HFFc6 (cell line): ENCODE measurements at regions not wholly inside any gene's neighbourhood (a gene's known extent, or its start where the extent isn't known, plus 50 kb on each side); places are given as distances from the start of the nearest gene placed in this dataset.

ENCODE experiments used
- DNase-seq: peaks from one replicate; pipeline ENCODE4 v3.0.0-alpha.2; 2018
- H3K27ac Mint-ChIP-seq: 2 replicates; pipeline ENCODE4 v1.8.0; 2020; ENCODE audit warnings: mild to moderate bottlenecking, mixed read lengths
- H3K27me3 Mint-ChIP-seq: 2 replicates; pipeline ENCODE4 v1.8.0; 2021; ENCODE audit warnings: mild to moderate bottlenecking, moderate library complexity, mixed read lengths; ENCODE audit not compliant: insufficient read depth
- H3K36me3 Mint-ChIP-seq: 2 replicates; pipeline ENCODE4 v1.8.0; 2021; ENCODE audit warnings: low read depth, mixed read lengths
- H3K4me1 Mint-ChIP-seq: 2 replicates; pipeline ENCODE4 v1.8.0; 2020; ENCODE audit warnings: low read depth, mixed read lengths
- H3K4me3 Mint-ChIP-seq: 2 replicates; pipeline ENCODE4 v1.8.0; 2020; ENCODE audit warnings: mild to moderate bottlenecking, moderate library complexity, mixed read lengths
- H3K9me3 Mint-ChIP-seq: 2 replicates; pipeline ENCODE4 v1.8.0; 2020; ENCODE audit warnings: mild to moderate bottlenecking, mixed read lengths
- CTCF ChIP-seq: fragments of 200-600 bp; sonication (generic); IDR thresholded peaks from 2 replicates; pipeline ENCODE4 v1.5.0; 2021; ENCODE audit warnings: antibody characterized with exemption, mild to moderate bottlenecking

DNA sequence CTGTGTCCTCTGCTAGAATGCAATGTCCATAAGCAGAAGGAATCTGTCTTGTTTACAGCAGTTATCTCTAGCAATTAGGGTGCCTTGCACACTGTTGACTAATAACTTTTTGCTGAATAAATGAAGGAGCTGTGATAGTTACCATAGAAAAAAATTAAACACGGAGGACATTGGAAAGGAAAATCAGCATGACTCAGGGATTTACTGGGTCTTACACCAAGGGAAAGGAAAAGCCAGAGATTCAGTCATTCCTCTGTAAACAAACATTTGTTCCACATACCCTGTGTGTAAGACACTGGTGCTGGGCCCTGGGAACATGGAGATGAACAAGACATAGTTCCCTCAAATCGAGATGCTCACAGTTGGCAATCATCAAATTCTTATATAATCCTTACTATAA, 183.3 kb downstream of the PTGER3 start:
- H3K4me3 Mint-ChIP-seq, result no peak overlapping the region
- peak; percentile 71 for DNase-seq
- peak overlapping the region; percentile 60; the same call in 1 of the 2 replicates for H3K27ac Mint-ChIP-seq
- no peaks in the 10 kb centered on the region for H3K27me3 Mint-ChIP-seq
- H3K4me1 Mint-ChIP-seq, result peaks cover 23% of the 10 kb centered on the region; the same call in 1 of the 2 replicates
- TF ChIP-seq CTCF, result no peak
- H3K36me3 Mint-ChIP-seq, result no peaks in the 10 kb centered on the region; the same call in 1 of the 2 replicates
- H3K9me3 Mint-ChIP-seq, result peaks cover 34% of the 10 kb centered on the region

- H3K27ac Mint-ChIP-seq, result no peak overlapping the region
- peaks cover 27% of the 10 kb centered on the region for H3K9me3 Mint-ChIP-seq
- no peak for DNase-seq
- no peak overlapping the region for H3K4me3 Mint-ChIP-seq
- TF ChIP-seq CTCF, result no peak; the same call in 1 of the 2 replicates
- H3K4me1 Mint-ChIP-seq, result peaks cover 23% of the 10 kb centered on the region; the same call in 1 of the 2 replicates
- no peaks in the 10 kb centered on the region for H3K27me3 Mint-ChIP-seq
- no peaks in the 10 kb centered on the region; the same call in 1 of the 2 replicates for H3K36me3 Mint-ChIP-seq
These were observed 180.9 kb downstream of the PTGER3 start for GRCh38 chr1:70866542-70867264.

DNA sequence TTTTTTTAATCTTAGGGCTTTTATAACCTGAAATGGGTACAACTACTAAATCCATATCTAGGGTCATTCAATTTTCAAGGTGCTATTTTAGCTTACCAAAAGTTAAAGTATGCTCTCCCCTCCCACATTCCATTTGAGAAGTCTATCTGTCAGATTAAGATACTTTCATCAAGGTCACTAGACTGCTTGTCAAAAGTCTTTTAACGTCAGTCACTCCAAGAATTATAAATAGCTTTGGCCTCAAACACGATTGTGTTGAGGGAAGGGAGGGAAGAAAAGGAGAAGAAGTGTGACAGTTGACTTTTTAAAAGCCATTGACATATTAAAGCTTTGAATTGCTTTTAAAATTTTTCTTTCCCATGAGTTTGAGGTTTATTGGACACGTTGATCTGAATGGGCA, 175.8 kb downstream of the PTGER3 start:
- Mint-ChIP-seq H3K27me3 (no peaks in the 10 kb centered on the region), H3K36me3 (no peaks in the 10 kb centered on the region), H3K9me3 (peaks cover 10% of the 10 kb centered on the region; the same call in 1 of the 2 replicates), H3K4me3 (no peak overlapping the region), H3K27ac (no peak overlapping the region), H3K4me1 (peaks cover 13% of the 10 kb centered on the region; the same call in 1 of the 2 replicates)
- TF ChIP-seq CTCF, result no peak
- no peak for DNase-seq

- H3K27me3 Mint-ChIP-seq, result no peaks in the 10 kb centered on the region
- peaks cover 20% of the 10 kb centered on the region for H3K9me3 Mint-ChIP-seq
- DNase-seq, result no peak
- no peak overlapping the region for H3K4me3 Mint-ChIP-seq
- no peaks in the 10 kb centered on the region for H3K36me3 Mint-ChIP-seq
- peaks cover 13% of the 10 kb centered on the region; the same call in 1 of the 2 replicates for H3K4me1 Mint-ChIP-seq
- peak overlapping the region; percentile 4; the same call in 1 of the 2 replicates for H3K27ac Mint-ChIP-seq
- no peak for TF ChIP-seq CTCF
These were observed 173.6 kb downstream of the PTGER3 start for GRCh38 chr1:70874063-70874462.

- Mint-ChIP-seq H3K4me1 (peaks cover 13% of the 10 kb centered on the region; the same call in 1 of the 2 replicates), H3K27ac (peak overlapping the region; percentile 4; the same call in 1 of the 2 replicates), H3K9me3 (peaks cover 24% of the 10 kb centered on the region), H3K36me3 (no peaks in the 10 kb centered on the region), H3K27me3 (no peaks in the 10 kb centered on the region), H3K4me3 (no peak overlapping the region)
- no peak for TF ChIP-seq CTCF
- DNase-seq, result peak; percentile 29
These were observed 172.8 kb downstream of the PTGER3 start for GRCh38 chr1:70874818-70875217.
